HS-27A (cell line): ENCODE measurements at regions not wholly inside any gene's neighbourhood (a gene's known extent, or its start where the extent isn't known, plus 50 kb on each side); places are given as distances from the start of the nearest gene placed in this dataset.

Experiments
- DNase-seq: peaks from one replicate; pipeline ENCODE4 v3.0.0-alpha.2; 2012; ENCODE audit warnings: low read depth, missing footprints

DNA sequence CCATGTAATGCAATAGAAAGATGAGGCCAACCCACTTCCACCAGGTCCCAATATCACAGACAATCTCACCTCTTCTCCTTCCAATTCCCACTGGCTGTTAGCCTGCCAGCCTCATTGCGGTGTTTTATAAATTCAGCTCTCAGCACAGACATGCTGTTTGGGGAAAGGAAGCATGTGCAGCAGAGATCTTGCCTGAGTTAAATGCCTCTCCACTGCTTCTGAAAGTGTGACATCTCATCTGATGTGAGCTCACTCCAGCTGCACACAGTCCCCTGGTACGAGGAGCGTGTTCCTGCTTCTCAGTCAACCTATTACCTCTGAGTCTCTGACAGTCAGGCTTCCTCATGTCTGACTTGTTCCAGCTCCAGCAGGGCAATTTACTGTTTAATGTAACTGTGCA, 122.7 kb upstream of the GUCY1A2 start:
- no peak for DNase-seq

DNA sequence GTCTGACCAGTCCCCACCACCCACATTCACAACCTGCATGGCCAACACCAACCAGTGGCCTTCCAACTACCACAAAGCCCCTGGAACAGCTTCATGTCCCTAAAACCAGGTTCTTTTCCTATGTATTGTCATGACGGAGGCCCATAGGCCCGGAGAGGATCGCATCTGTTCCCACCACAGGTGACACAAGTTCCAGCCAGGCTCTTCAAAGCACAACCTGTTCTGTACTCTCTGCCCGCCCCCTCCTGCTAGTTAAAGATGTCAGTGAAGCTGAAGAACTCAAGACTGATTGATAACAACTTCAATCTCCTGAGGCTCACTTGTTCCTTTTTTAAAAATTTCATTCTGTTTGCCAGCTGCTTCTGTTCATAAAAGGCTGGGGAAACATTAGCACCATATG, 121.1 kb upstream of the GUCY1A2 start:
- DNase-seq = no peak

DNA sequence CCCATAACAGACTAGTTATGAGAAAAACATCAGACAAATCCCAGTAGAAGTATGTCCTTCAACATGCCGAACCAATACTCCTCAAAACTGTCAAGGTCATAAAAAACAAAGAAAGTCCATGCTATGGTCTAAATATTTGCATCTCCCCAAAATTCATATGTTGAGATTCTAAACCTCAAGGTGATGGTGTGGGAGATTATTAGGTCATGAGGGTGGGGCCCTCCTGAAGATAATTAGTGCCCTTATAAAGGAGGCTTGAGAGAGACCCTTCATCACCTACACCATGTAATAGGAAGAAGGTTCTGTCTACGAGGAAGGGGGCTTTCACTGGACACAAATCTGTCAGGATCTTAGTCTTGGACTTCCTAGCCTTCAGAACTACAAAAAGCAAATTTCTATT, 118.6 kb upstream of the GUCY1A2 start:
- no peak for DNase-seq

DNA sequence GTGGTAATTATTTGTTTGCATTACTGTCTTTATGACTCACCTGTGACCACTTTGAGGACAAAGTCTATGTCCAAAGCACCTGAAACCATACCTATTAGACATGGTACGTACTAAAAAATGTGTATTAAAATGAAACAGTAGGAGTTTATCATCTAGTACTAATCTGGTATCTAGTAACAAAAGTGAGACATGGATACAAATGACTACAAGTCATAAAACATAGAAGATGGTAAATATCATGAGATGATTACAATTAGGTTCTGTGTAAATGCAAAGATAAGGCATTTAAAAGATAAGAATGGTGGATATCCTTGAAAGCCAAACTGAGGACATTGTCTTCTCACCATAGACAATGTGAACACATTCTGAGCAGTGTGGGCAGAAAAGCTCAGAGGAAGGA, 113.5 kb upstream of the GUCY1A2 start:
- DNase-seq = no peak

DNA sequence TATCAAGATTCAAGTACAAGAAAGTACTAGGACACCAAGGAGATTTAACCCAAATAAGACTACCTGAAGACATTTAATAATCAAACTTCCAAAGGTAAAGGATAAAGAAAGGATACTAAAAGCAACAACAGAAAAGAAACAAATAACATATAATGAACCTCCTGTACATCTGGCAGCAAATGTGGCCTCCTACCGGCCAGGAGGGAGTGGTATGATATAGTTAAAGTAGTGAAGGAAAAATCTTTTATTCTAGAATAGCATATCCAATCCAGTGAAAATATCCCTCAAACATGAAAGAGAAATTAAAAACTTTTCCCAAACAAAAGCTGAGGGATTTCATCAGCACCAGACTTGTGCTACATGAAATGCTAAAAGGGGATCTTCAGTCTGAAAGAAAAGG, 104.7 kb upstream of the GUCY1A2 start:
- DNase-seq = no peak

DNA sequence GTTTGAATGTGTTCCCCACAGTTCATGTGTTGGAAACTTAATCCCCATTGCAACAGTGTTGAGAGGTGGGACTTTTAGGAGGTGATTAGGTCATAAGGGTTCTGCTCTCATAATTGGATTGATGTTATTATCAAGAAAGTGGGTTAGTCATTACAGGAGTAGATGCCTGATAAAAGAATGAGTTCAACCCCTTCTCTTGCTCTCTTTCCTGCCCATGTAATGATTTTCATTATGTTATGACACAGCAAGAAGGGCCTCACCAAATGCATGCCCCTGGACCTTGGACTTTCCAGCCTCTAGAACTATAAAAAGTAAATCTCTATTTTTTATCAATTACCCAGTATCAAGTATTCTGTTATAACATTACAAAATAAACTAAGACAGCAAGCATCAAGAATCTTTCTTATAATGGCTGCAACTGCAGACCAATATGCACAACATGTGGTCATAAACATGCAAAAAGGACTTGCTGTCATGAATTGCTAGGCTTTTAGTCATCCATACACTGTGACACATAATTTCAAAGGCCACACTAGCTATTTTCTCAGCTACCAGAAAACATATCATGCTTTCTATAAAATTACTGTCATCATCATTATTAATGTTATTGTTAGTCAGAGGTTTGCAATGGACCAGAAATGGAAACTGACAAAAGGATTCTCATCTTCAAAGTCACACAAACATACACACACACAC, 99.9 kb upstream of the GUCY1A2 start:
- no peak for DNase-seq

DNA sequence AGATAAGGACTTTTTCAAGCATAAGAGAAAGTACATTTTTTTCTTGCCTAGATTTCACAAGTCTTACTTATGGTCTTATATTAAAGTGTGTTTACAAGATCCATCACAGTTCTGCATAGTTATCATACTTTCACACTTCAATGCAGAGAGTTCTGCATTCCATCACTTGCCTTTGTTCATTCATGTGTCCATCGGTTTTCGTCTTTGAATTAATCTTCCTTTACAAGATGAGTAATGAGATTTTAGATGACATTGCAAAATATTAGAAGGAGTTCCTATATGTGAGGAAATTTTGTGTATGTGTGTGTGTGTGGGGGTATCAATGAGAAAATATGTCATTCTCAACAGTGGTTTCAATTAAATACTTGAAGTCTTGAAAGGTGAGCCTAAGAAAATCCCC, 98.1 kb upstream of the GUCY1A2 start:
- no peak for DNase-seq

DNA sequence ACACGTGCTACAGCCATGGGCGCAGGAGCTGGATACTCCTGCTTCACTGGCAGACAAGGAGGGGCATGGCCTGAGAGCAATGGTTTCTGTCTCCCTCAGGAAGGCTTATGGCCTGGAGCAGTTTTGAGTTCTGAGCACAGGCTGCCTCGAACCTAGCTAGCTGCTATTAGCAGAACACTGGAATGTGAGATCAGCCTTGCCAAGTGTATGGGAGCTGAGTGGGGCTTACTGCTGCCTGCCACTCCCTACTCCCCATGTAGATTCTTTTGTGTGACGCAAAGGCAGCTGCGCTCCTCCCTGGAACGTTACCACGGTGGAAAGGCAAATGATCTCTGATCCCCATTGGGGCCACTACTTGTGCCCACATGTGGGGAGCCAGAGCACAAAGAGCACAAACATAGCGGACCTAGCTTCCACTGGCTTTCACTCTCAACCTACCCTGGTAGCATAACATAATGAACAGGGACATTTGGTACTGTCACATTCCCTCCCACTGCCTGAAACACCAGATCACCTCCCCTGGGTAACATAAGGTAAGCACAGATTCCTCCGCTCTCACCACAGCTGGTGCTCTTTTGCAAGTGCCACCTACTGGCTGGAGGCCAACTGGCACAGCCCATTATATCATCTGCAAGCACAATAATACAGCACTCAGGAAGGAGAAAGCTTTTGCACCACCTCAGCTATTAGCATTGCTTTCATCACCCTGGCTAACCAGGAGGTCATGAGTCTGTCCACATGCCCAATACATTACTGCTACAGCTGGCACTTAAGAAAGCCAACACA, 84.6 kb upstream of the GUCY1A2 start:
- no peak for DNase-seq

DNA sequence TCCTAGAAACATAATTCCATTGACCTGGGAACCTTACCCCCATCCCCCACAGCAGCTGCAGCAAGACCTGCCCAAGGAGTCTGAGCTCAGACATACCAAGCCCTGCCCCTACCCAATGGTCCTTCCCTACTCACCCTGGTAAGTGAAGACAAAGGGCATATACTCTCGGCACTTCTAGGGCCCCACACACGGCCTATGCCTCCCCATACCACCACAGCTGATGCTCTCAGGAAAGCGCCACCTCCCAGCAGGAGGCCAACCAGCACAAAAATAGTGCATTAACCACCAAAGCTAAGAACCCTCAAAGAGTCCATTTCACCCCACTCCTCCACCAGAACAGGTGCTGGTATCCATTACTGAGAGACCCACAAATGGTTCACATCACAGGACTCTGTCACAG, 74.4 kb upstream of the GUCY1A2 start:
- no peak for DNase-seq

DNA sequence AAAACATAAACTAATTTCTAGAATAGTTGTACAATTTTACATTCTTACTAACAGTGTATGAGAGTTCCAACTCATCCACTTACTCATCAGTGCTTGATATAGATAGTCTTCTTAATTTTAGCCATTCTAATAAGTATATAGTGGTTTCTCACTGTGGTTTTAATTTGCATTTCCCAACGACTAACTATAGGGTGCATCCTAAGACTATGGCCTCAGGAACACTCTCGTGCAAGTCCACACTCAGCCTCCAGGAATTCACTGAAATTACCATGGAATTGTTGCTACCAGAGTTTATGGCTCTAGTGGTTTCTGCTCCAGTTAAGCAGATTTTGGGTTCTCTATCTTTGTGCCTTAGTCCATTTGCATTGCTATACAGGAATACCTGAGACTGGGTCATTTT, 60.1 kb upstream of the GUCY1A2 start:
- DNase-seq = no peak

DNA sequence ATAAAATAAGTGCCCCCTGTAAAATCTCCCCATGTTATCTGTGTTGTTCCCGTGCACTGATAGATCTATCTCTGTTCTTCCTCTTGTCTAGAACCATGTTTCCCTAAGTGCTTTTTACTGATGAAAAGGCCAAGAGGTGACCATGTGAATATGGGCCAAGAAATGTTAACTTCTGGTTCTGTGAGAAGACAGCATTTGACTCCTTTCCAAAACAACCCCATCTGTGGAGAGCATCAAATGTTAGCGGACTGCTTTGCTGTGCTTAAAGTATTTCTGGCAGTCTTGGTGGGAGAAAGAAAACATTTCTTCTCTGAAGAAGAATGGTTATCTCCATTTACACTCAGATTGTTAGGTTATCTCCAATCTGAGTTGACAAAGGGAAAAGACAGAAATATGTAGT, 58.6 kb upstream of the GUCY1A2 start:
- DNase-seq = no peak

DNA sequence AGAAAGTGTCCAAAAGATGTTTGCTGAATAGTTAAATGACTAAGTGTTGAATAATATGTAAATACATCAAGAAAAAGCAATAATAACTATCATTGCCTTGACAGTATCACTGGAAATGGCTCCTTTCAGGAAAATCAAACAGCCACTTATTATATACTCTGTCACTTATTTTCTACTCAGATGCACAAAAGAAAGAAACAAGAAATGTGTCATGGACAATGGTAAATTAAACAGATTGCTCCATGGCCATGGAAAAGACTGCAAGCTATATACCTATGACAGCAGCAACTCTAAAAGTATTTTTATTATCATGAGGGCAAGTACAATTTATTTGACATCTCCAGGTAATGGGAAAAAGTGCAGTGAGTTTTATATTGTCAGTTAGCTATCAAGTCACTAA, 52.9 kb upstream of the GUCY1A2 start:
- DNase-seq = no peak
